GM23338 (cell line): ENCODE measurements at regions not wholly inside any gene's neighbourhood (a gene's known extent, or its start where the extent isn't known, plus 50 kb on each side); places are given as distances from the start of the nearest gene placed in this dataset.

ENCODE experiments used
- ATAC-seq: fragments of 200-7000 bp; cut with Tn5 transposase; 3 replicates; pipeline ENCODE4 v1.9.1; 2020
- DNase-seq: peaks from one replicate; pipeline ENCODE4 v3.0.0-alpha.2; 2015; ENCODE audit warnings: low spot score
- H2AFZ ChIP-seq: fragments of 200-600 bp; sonication (generic); 2 replicates; pipeline ENCODE4 v1.8.0; 2016; ENCODE audit warnings: antibody characterized with exemption, mild to moderate bottlenecking, moderate library complexity
- H3F3A ChIP-seq: fragments of 200-600 bp; sonication (generic); replicated peaks from 2 replicates; pipeline ENCODE4 v1.8.0; 2017; ENCODE audit warnings: antibody characterized with exemption, mixed run types, low read depth
- H3K27ac ChIP-seq: fragments of 200-600 bp; sonication (generic); 2 replicates; pipeline ENCODE4 v1.6.1; 2016; ENCODE audit warnings: low read depth
- H3K27me3 ChIP-seq: fragments of 200-600 bp; sonication (generic); 2 replicates; pipeline ENCODE4 v1.8.0; 2016; ENCODE audit warnings: mild to moderate bottlenecking, mixed run types, moderate library complexity; ENCODE audit not compliant: insufficient read depth
- H3K36me3 ChIP-seq: fragments of 200-600 bp; sonication (generic); 2 replicates; pipeline ENCODE4 v1.8.0; 2016; ENCODE audit warnings: mild to moderate bottlenecking; ENCODE audit not compliant: insufficient read depth
- H3K4me1 ChIP-seq: fragments of 200-600 bp; sonication (generic); 2 replicates; pipeline ENCODE4 v1.8.0; 2016; ENCODE audit warnings: mild to moderate bottlenecking, moderate library complexity; ENCODE audit not compliant: insufficient read depth
- H3K4me2 ChIP-seq: fragments of 200-600 bp; sonication (generic); 2 replicates; pipeline ENCODE4 v1.7.1; 2017; ENCODE audit warnings: mixed run types
- H3K4me3 ChIP-seq: fragments of 200-600 bp; sonication (generic); 2 replicates; pipeline ENCODE4 v1.6.1; 2016; ENCODE audit warnings: mixed run types
- H3K79me2 ChIP-seq: fragments of 200-600 bp; sonication (generic); replicated peaks from 2 replicates; pipeline ENCODE4 v1.8.0; 2017; ENCODE audit warnings: mild to moderate bottlenecking; ENCODE audit not compliant: insufficient read depth
- H3K9me2 ChIP-seq: fragments of 200-600 bp; sonication (generic); 2 replicates; pipeline ENCODE4 v1.8.0; 2017; ENCODE audit not compliant: insufficient read depth
- H4K20me1 ChIP-seq: fragments of 200-600 bp; sonication (generic); replicated peaks from 2 replicates; pipeline ENCODE4 v1.8.0; 2017; ENCODE audit warnings: mild to moderate bottlenecking; ENCODE audit not compliant: insufficient read depth
- H3K27ac Mint-ChIP-seq: 2 replicates; pipeline ENCODE4 v1.8.0; 2020; ENCODE audit warnings: inconsistent platforms, mild to moderate bottlenecking, moderate library complexity, mixed read lengths
- H3K27me3 Mint-ChIP-seq: 3 replicates; pipeline ENCODE4 v1.8.0; 2022; ENCODE audit warnings: low read depth, mild to moderate bottlenecking, moderate library complexity, mixed read lengths, inconsistent platforms; ENCODE audit not compliant: insufficient read depth, poor library complexity
- H3K36me3 Mint-ChIP-seq: 3 replicates; pipeline ENCODE4 v1.8.0; 2021; ENCODE audit warnings: low read depth, mild to moderate bottlenecking, inconsistent platforms, moderate library complexity, mixed read lengths
- H3K4me1 Mint-ChIP-seq: 3 replicates; pipeline ENCODE4 v1.8.0; 2020; ENCODE audit warnings: mild to moderate bottlenecking, inconsistent platforms, mixed read lengths
- H3K4me3 Mint-ChIP-seq: 3 replicates; pipeline ENCODE4 v1.8.0; 2021; ENCODE audit warnings: moderate library complexity, mild to moderate bottlenecking, inconsistent platforms, mixed read lengths
- H3K9me3 Mint-ChIP-seq: 3 replicates; pipeline ENCODE4 v1.8.0; 2020; ENCODE audit warnings: moderate library complexity, mild to moderate bottlenecking, inconsistent platforms, mixed read lengths
- ZNF114 ChIP-seq: fragments of 250-450 bp; sonication (Bioruptor Pico); IDR thresholded peaks from 2 replicates; pipeline ENCODE4 v1.5.0; 2020; ENCODE audit warnings: mild to moderate bottlenecking, moderate library complexity
- ZNF331 ChIP-seq: fragments of 250-450 bp; sonication (Bioruptor Pico); IDR thresholded peaks from 2 replicates; pipeline ENCODE4 v1.5.0; 2020; ENCODE audit warnings: low read depth, mild to moderate bottlenecking, moderate library complexity
- ZNF462 ChIP-seq: fragments of 250-450 bp; sonication (Bioruptor Pico); IDR thresholded peaks from 2 replicates; pipeline ENCODE4 v1.5.0; 2020; ENCODE audit warnings: mild to moderate bottlenecking, moderate library complexity

- H3F3A ChIP-seq, result no peaks in the 10 kb centered on the region
- TF ChIP-seq ZNF462 (CRISPR knock-in tag) (no peak), ZNF331 (CRISPR knock-in tag) (no peak), ZNF114 (CRISPR knock-in tag) (no peak)
- no peaks in the 10 kb centered on the region for H3K36me3 Mint-ChIP-seq
Observed at GRCh38 chr9:79003514-79003913, 568.3 kb upstream of the TLE4 start.

GRCh38 chr9:79004032-79004431 lies 567.7 kb upstream of the TLE4 start:
- Mint-ChIP-seq H3K36me3 (no peaks in the 10 kb centered on the region), H3K4me3 (no peak overlapping the region), H3K4me1 (no peaks in the 10 kb centered on the region), H3K9me3 (no peaks in the 10 kb centered on the region), H3K27ac (no peak overlapping the region), H3K27me3 (no peaks in the 10 kb centered on the region)
- Histone ChIP-seq H3K36me3 (no peaks in the 10 kb centered on the region), H3K27me3 (no peaks in the 10 kb centered on the region), H3K4me2 (no peak overlapping the region), H3K4me3 (no peak overlapping the region), H3K9me2 (no peaks in the 10 kb centered on the region), H3F3A (no peaks in the 10 kb centered on the region), H3K4me1 (no peaks in the 10 kb centered on the region), H2AFZ (no peak overlapping the region), H3K79me2 (no peaks in the 10 kb centered on the region), H4K20me1 (no peaks in the 10 kb centered on the region), H3K27ac (no peak overlapping the region)
- no peak for DNase-seq
- no peak for ATAC-seq
- TF ChIP-seq ZNF462 (CRISPR knock-in tag), result no peak

More at GRCh38 chr9:79003514-79003913, 568.3 kb upstream of the TLE4 start:
- Histone ChIP-seq H3K79me2 (no peaks in the 10 kb centered on the region), H3K4me3 (no peak overlapping the region), H3K27me3 (no peaks in the 10 kb centered on the region), H2AFZ (no peak overlapping the region), H3K4me1 (no peaks in the 10 kb centered on the region), H3K9me2 (no peaks in the 10 kb centered on the region), H3K36me3 (no peaks in the 10 kb centered on the region), H4K20me1 (no peaks in the 10 kb centered on the region), H3K4me2 (no peak overlapping the region), H3K27ac (no peak overlapping the region)
- Mint-ChIP-seq H3K27me3 (no peaks in the 10 kb centered on the region), H3K4me3 (no peak overlapping the region), H3K9me3 (no peaks in the 10 kb centered on the region), H3K4me1 (no peaks in the 10 kb centered on the region; the same call in 2 of the 3 replicates), H3K27ac (no peak overlapping the region)
- DNase-seq (no peak), ATAC-seq (no peak)
